GM19023 (cell line): ENCODE measurements at regions not wholly inside any gene's neighbourhood (a gene's known extent, or its start where the extent isn't known, plus 50 kb on each side); places are given as distances from the start of the nearest gene placed in this dataset.

ENCODE experiments used
- ATAC-seq: cut with Tn5 transposase; IDR thresholded peaks from one replicate; pipeline ENCODE4 v1.9.1; 2021; ENCODE audit warnings: mild to moderate bottlenecking, moderate library complexity; ENCODE audit not compliant: unreplicated experiment

DNA sequence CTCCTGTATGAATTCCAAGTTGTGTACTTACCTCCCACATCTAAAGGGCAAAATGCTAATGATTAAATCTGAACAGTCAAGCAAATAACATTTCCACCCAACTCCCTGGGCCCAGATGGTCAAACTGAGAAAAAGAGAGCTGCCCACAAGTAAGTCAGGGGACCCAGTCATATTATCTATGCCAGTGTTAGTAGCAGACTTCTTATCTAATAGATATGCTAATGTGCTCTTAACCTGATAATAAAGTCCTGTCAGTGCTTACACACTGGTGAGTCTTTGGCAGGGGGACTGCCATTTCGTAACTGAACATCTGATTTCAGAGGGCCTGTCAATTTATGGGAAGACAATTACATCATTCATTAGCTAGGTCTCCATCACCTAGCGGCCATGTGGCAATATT is 292.3 kb upstream of the WWC1 start:
- ATAC-seq, result no peak

- ATAC-seq, result no peak
Measured at GRCh38 chr5:168001318-168001717, 290.1 kb upstream of the WWC1 start.

GRCh38 chr5:168002116-168002515 is 289.3 kb upstream of the WWC1 start:
- no peak for ATAC-seq

- ATAC-seq, result no peak
Measured at GRCh38 chr5:168005093-168005492, 286.4 kb upstream of the WWC1 start.

DNA sequence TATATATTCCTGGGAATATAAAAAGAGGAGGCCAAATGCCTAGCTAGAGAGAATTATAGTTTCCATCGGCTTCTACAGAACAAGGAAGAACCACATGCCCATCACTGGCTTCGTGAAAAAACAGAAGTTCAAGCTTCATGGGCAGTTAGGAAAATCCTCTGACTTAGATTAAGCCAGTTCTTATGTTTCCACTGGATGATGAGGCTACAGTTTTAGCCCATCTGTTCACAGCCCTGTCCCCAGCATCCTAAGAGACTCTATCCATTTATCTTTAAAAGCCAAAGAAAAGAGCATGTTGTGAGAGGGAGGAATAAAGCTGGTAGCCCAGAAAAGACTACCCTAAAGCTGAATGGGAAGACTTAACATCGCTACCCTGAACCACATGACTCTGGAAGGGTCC is 285.5 kb upstream of the WWC1 start:
- no peak for ATAC-seq

- ATAC-seq, result no peak
Measured at GRCh38 chr5:168006456-168007130, 284.9 kb upstream of the WWC1 start.

- ATAC-seq, result no peak
Measured at GRCh38 chr5:168007286-168007685, 284.2 kb upstream of the WWC1 start.

DNA sequence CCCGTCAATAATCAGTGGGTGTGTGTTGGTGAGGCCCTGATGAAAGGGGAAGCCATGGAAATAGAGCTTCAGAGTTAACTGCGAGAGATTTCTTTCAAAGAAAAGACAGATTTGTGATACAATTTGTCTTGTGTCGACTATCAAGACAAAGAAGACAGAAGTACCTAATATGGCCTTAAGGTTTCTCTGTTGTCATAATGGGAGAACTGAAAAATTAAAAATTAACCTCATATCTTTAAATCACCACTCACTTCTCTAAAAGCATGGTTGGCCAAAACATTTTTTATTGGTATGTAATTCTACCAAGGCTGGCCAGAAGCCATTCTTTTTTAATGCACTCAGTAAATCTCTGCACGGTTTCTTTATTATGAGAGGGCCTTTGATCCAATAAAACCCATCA is 282.9 kb upstream of the WWC1 start:
- no peak for ATAC-seq

DNA sequence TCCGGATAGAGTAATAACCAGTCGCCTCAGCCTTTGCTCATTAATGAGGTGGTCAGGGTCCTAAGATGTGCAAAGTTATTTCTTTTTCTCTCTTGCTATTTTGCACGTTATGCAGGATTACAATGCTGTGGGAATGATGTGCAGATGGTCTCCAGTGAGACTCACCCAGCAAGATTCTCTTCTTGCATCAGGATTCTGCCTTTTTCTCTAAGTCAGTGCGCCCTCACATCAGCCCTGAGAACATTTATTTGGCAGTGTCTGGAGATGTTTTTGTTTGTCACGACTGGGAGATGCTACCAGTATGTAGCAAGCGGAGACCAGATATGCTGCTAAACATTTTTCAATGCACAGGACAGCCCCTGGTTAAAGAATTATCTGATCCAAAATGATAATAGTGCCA is 280.3 kb upstream of the WWC1 start:
- no peak for ATAC-seq

DNA sequence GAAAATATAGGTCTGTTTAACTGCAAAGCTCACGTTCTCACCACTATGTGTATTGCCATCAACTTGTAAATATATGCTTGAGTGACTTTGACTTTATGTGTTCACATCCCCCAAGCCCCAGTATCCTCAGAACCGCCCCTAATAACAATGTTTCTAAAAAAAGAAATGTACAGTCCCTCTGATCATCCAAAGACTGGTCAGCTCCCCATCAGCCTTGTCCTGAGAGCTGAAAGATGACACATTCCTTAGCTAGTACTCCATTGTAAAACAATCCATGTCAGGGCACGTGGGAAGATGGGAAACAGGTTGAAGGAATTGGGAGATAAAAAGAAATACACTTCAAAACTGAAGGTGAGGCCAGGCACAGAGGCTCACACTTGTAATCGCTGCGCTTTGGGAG is 279.4 kb upstream of the WWC1 start:
- no peak for ATAC-seq

DNA sequence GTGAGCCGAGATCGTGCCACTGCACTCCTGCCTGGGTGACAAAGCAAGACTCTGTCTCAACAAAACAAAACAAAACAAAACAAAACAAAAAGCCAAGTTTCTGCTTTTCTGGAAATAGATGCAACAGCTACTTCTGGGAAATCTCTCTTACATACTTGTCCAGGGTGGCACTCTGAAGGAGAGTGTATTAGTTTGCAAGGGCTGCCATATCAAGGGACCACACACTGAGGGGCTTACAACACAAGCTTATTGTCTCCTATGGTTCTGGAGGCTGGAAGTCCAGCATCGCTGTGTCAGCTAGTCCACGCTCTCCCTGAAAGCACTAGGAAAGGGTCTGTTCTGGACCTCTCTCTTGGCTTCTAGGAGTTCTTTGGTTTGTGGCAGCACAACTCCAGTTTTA is 277.9 kb upstream of the WWC1 start:
- no peak for ATAC-seq

GRCh38 chr5:168014433-168015123 is 276.9 kb upstream of the WWC1 start:
- no peak for ATAC-seq

DNA sequence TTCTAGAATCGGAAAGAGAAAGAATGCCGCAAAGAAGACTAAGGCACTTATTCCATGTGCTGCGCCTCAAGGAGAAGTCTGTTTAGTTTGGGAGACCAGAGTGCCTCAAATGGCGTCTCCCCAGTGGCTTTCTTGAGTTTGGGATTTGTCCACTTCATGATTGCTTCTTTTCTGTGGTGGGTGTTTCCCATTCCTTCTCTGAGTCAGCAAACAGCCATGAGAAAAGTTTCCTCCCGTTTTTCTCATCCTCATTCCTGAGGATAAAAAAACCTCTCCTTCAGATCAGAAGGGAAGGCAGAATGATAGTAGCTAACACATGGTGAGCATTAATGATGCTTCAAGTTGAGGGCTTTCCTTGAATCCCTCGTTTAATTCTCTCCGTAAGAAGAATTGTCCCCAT is 275.9 kb upstream of the WWC1 start:
- ATAC-seq, result no peak

DNA sequence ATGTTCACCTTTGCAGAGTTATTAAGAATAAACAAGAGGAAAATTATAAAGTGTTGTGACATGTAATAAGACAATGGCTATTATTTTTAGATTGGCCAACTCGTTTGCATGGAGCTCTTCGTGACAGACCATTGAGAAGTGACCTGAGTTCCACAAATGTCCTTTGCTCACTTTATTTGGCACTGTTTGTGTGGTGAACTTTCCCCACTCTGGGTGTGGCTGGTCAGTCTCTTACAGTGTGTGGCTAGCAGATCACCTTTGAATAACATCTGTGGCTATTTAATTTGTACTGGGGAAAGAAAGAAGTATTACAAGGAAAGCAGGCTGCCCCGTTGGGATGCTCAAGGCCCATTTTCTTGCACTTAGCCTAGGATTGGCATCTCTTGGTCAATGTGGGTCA is 274.1 kb upstream of the WWC1 start:
- no peak for ATAC-seq

DNA sequence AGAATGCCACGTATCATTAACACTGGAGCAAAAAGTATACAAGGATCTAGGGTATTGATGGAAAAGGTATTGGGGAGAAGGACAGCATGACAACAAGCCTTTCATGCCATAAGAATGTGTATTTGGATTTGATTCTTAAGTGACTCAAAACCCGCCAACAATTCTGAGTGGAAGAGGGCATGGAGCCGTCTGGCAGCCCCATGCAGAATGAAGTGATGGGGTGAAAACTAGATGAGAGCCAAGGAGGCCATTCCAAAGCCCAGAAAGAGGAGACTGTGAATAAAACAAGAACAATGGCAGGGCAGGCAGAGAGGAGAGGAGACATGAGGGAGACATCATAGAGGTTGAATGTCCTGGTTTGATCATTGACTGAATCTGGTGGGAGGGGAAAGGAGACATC is 272.3 kb upstream of the WWC1 start:
- no peak for ATAC-seq

GRCh38 chr5:168020542-168021294 is 270.7 kb upstream of the WWC1 start:
- ATAC-seq, result no peak

DNA sequence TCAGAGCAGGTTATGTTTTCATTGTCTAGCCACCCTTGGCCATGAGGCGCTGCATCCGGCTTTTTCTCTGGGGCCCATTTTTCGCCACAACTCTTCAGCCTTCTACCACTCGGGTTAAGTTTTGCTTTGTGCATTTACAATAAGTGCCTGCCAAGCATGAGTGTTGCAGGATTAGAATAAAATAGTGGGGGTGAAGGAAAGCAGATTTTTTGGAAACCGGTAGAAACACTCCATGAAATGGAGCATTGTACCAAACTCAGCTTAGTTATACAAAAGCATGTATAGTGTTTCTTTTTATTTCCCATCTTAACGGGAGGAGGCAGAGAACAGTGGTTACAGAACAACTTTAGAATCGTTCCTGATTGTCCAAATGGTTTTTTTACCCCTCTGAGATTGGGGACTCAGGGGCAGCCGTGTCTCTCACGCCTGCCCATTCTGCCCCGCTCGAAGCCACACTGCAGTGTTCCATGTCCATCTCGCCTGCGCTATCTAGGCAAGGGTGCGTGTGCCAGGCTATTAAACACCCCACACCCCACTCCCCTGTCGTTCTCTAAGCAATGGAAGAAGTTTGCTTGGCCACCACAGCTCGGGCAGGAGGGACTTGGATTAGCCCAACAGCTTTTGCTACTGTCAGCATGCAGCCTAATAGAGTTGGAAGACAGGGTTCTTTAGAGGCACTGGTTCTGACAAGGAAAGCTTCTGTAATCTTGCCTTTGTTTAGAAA is 268.8 kb upstream of the WWC1 start:
- no peak for ATAC-seq

DNA sequence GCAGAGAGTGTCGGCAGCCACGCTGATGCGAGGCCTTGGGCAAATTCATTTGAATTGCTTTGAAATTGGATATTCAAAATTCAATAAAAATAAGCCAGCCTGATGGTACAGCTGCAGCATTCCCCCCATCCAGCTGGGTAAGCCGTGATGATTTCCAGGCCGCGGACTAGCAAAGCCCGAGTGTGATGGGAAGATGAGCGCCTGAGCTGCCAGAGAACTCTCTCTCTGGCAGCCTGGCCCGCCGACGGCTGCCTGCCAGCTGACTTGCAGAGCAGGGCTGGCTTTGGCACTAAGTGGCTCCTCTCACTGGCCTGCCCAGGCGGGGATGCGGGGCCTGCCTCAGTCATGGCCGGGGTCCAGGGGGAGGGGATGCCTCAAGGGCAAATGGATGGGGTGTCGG is 268.3 kb upstream of the WWC1 start:
- ATAC-seq, result no peak

DNA sequence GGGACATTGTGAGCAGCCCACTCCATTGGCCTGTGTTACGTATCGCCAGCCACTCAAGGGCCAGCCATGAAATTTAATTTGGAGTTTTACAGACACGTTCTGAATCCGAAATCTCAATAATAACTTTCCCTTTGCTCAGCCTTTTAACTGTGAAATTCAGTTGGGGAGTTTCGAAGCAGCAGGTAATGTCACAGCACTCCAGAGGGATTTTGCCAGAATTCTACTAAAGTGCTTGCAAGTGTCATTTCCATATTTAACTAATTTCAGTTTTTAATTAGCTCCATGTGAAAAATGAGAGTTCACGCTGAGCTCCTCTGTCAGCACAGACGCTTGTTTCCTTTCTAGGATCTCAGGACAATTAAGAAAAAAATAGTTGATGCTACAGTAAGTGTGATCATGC is 267.1 kb upstream of the WWC1 start:
- ATAC-seq, result no peak

GRCh38 chr5:168027007-168027406 is 264.4 kb upstream of the WWC1 start:
- no peak for ATAC-seq

DNA sequence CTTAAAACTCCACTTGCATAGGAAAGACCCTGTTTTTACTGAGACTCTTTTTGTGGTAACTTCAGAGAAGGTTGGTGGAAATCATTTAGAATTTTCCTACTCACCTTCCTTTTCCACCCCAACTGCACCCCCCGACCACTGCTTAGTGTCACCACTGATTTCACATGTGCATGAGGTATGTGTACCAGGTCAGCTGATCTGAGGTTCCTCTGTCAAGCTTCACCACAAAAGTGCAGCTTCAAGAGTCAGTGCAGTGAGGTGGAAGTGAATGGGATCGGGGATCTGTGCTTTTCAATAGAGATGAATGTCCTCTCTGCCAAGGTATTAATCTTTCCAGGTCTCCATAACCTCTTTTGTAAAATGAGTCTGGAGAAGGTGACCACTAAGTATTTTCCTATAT is 260.5 kb upstream of the WWC1 start:
- ATAC-seq, result no peak

- ATAC-seq, result no peak
Measured at GRCh38 chr5:168031614-168032013, 259.8 kb upstream of the WWC1 start.
